Motor neuron (in vitro differentiated cells): ENCODE measurements at regions not wholly inside any gene's neighbourhood (a gene's known extent, or its start where the extent isn't known, plus 50 kb on each side); places are given as distances from the start of the nearest gene placed in this dataset.
A peak's percentile ranks its signal among the peaks of the same experiment; 100 is the strongest.

Experiments
- ATAC-seq, 8 experiments: fragments of 200-7000 bp; cut with Tn5 transposase; replicated peaks in 6 of 8; 2 replicates each; pipeline ENCODE4 v1.8.0; 2021; ENCODE audit warnings: mild to moderate bottlenecking in 8 of 8, moderate library complexity in 8 of 8
- H3K27ac ChIP-seq, 2 donors: fragments of 250-450 bp; sonication (Bioruptor Pico); 2 replicates each; pipeline ENCODE4 v1.9.0; 2021; ENCODE audit warnings: antibody characterized with exemption in 2 of 2, mild to moderate bottlenecking in 2 of 2, moderate library complexity in 1 of 2
- H3K4me1 ChIP-seq, 2 donors: fragments of 250-450 bp; sonication (Bioruptor Pico); replicated peaks in 1 of 2; 2 replicates each; pipeline ENCODE4 v1.6.1; 2021; ENCODE audit warnings: antibody characterized with exemption in 2 of 2, mild to moderate bottlenecking in 2 of 2, moderate library complexity in 1 of 2
- H3K4me3 ChIP-seq, 5 donors: fragments of 250-450 bp; sonication (Bioruptor Pico); 2 replicates each; pipeline ENCODE4 v1.9.0; 2021; ENCODE audit warnings: antibody characterized with exemption in 5 of 5, mild to moderate bottlenecking in 5 of 5, moderate library complexity in 4 of 5
- WGBS, 10 experiments: fragments of 450-650 bp; shearing (Covaris generic); methylation state at CpG; one replicate each; pipeline ENCODE4 v1.0.0; 2022; 5-methylcytosine and 5-hydroxymethylcytosine counted together
- in situ Hi-C, 9 experiments: fragments of 400-800 bp; cut with MboI; loops; one replicate each; pipeline ENCODE4 v1.15.0; 2021; ENCODE audit warnings: low sequenced_read_pairs in 9 of 9, low pct_unique_long_range_greater_than_20kb in 2 of 9; ENCODE audit not compliant: unreplicated experiment in 9 of 9

DNA sequence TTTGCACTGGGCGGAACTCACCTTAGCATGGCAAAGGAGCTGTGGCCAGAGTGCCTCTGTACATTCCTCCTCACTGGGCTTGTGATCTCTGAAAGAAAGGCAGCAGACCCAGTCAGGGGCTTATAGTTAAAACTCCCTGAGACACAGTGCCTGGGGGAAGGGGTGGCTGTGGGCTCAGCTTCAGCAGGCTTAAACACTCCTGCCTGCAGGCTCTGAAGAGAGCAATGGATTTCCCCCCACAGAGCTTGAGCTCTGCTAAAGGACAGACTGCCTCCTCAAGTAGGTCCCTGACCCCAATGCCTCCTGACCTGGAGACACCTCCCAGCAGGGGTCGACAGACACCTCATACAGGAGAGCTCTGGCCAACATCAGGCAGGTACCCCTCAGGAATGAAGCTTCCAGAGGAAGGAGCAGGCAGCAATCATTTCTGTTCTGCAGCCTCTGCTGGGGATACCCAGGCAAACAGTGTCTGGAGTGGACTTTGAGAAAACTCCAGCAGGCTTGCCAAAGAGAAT lies 327.5 kb upstream of the SLC16A7 start:
- 71 to 100% (median 93%) methylated on average over 1 to 2 of the region's 2 CpGs; no CpG with 5 or more reads in 5 of the 10 experiments for WGBS, 10 experiments
- Histone ChIP-seq H3K4me3 (no peak overlapping the region), H3K4me1 (no peaks in the 10 kb centered on the region), H3K27ac (no peak overlapping the region)
- in situ Hi-C loops, result no loop called here
- no peak for ATAC-seq

DNA sequence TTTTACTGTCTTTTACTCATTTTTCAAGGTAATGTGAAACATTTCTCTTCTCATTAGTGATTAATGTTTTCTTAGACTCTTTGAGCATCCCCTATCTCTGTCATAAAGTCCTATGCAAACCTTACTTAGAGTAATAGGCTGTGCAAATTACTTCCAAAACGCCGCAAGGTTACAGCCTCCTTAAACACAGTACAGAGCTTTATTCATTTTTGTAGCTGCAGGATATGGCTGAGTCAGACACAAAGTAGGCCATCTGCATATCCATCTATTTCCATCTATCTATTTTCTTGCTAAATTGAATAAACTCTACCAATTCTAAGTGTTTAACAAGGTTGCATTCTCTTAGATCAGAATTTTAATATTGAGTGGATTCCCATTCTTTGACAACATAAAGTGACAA lies 335.6 kb upstream of the SLC16A7 start:
- in situ Hi-C loops, result no loop called here
- Histone ChIP-seq H3K27ac (no peak overlapping the region), H3K4me1 (no peaks in the 10 kb centered on the region), H3K4me3 (no peak overlapping the region)
- peak in 3 of 8 experiments; percentile 93 to 99 (median 99) for ATAC-seq
- WGBS, 10 experiments, result 0 to 100% (median 37%) methylated on average over 2 of the region's 2 CpGs; no CpG with 5 or more reads in 2 of the 10 experiments

DNA sequence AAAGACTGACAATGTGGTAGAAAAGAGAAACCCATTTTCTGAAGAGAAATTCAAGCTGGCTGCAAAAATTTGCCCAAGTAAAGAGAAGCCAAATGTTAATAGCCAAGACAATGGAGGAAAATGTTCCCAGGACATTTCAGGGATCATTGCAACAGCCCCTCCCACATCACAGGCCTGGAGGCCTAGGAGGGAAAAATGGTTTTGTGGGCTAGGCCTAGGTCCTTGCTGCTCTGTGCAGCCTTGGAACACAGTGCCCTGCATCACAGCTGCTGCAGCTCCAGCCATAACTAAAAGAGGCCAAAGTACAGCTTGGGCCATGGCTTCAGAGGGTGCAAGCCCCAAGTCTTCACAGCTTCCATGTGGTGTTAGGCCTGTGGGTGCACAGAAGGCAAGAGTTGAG lies 332.4 kb upstream of the LRIG3 start:
- in situ Hi-C loops, result no loop called here
- Histone ChIP-seq H3K27ac (no peak overlapping the region), H3K4me1 (no peaks in the 10 kb centered on the region), H3K4me3 (no peak overlapping the region)
- ATAC-seq, result no peak

DNA sequence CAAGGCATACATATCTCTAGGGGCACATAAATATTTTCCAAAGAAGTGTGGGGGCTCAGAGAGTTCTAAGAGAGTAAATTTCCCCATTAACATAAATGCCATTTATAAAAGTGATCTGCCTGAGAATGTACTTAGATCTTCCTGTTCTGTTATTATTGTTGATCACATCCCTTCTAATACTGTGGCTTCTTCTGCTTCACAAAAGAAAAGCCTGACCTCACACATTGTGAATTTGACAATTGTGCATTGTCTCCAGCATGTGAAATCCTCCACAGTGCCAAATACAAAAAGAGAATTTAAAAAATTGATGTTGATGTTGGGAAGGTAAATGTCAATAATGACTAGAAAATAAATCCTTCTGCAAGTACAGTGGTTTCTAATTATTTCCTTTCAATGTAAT lies 330.5 kb upstream of the LRIG3 start:
- Histone ChIP-seq H3K4me1 (no peaks in the 10 kb centered on the region), H3K4me3 (no peak overlapping the region), H3K27ac (no peak overlapping the region)
- in situ Hi-C loops, result no loop called here
- no peak for ATAC-seq

DNA sequence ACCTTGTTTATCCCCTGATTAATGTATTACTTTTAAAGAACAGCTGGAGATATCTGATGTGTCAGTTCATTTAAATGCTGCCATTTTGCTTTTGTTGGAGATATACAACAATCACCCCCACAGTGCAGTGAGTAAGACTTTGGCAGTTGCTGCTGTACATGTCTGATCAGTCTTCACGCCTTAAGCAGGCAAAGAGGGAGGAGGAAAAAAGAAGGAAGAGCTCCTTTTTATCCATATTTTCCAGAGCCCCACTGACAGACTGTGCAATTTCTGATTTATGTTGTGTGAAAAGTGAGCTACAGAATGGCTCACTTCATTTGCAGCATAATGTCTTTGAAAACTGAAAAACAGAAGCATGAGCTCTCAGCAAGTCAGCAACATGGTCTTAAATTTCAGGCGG lies 319.7 kb upstream of the LRIG3 start:
- WGBS, 10 experiments, result 14 to 86% (median 70%) methylated on average over 1 to 2 of the region's 2 CpGs; no CpG with 5 or more reads in 3 of the 10 experiments
- ATAC-seq, result peak in 4 of 8 experiments; percentile 45 to 75 (median 68)
- no peak overlapping the region for H3K27ac ChIP-seq
- in situ Hi-C loops, result no loop called here
- no peak overlapping the region for H3K4me3 ChIP-seq
- H3K4me1 ChIP-seq, result peaks cover 3 to 4% of the 10 kb centered on the region in 2 donors

DNA sequence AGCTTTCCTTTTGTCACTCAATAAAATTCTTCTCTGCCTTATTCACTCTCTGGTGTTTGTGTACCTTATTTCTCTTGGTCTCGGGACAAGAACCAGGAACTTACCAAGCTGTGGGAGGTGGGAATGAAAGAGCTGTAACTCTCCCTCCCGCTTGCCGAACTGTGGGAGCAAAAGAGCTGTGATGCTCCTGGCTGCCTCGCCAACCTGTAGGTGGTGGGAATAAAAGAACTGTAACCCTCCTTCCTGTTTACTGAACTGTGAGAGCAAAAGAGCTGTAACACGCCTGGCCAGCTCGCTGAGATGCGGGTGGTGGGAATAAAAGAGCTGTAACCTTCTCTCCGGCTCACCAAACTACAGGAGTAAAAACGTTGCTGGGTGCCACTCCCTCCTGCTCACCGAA lies 314.1 kb upstream of the LRIG3 start:
- in situ Hi-C loops, result no loop called here
- WGBS, 10 experiments, result 0 to 100% (median 79%) methylated on average over 2 to 9 of the region's 10 CpGs; no CpG with 5 or more reads in 3 of the 10 experiments
- H3K4me1 ChIP-seq, result no peaks in the 10 kb centered on the region
- H3K4me3 ChIP-seq, result no peak overlapping the region
- ATAC-seq, result no peak
- H3K27ac ChIP-seq, result no peak overlapping the region

DNA sequence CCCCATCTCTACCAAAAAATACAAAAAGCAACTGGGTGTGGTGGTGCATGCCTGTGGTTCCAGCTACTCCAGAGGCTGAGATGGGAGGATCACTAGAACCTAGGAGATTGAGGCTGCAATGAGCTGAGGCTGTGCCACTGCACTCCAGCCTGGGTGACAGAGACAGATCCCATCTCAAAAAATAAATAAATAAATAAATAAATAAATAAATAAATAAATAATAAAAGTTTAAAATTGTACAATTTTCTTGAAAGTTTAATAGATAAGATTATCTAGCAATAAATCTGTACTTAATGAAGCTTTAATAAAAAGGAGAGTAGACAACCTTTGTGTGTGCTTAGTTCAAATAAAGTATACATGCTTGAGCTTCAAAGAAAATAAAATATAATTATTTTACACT lies 310.0 kb upstream of the LRIG3 start:
- ATAC-seq, result no peak
- H3K27ac ChIP-seq, result no peak overlapping the region
- H3K4me3 ChIP-seq, result no peak overlapping the region
- in situ Hi-C loops, result no loop called here
- no peaks in the 10 kb centered on the region for H3K4me1 ChIP-seq

DNA sequence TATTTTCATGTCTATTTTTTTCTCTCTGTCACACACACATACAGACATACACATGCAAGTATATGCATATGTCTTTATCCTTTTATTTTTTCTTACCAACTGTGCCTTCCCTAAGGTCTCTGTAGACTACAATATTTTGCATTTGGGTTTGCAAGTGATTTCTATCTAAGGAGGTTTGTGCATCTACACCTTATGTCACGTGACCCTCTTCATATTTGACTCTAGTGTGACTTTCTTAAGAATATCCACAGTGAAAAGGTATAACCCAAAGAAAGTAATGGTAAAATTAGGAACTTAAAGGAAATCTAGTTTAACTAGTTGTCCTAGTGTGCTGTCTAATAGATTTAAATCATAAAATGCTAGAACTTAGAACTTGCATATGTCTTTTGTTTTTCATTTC lies 298.8 kb upstream of the LRIG3 start:
- Histone ChIP-seq H3K27ac (no peak overlapping the region), H3K4me3 (no peak overlapping the region), H3K4me1 (no peaks in the 10 kb centered on the region)
- WGBS, 10 experiments, result 33 to 100% (median 60%) methylated on average over 1 of the region's 1 CpG; no CpG with 5 or more reads in 3 of the 10 experiments
- in situ Hi-C loops, result no loop called here
- no peak for ATAC-seq

DNA sequence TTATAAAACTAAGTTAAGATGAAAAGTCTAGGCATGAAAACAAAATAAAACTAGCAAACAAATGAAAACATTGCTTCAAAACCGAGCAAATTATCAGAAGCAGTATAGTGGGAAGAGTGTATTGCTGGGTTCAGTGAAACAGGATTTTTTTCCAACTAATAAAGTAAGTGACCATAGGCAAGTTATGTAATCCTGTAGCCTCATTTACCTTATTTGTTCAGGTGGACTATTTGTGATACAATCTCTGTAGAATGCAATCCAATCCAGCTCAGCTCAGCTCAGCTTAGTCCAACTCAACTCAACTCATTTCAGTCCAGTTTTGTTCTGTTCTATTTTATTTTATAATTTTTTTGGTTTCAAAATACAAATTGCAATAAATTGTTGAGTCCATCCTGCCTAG lies 276.7 kb upstream of the LRIG3 start:
- H3K4me3 ChIP-seq, result no peak overlapping the region
- 0 to 100% (median 88%) methylated on average over 1 of the region's 1 CpG; no CpG with 5 or more reads in 4 of the 10 experiments for WGBS, 10 experiments
- in situ Hi-C loops, result no loop called here
- no peaks in the 10 kb centered on the region for H3K4me1 ChIP-seq
- H3K27ac ChIP-seq, result no peak overlapping the region
- no peak for ATAC-seq

DNA sequence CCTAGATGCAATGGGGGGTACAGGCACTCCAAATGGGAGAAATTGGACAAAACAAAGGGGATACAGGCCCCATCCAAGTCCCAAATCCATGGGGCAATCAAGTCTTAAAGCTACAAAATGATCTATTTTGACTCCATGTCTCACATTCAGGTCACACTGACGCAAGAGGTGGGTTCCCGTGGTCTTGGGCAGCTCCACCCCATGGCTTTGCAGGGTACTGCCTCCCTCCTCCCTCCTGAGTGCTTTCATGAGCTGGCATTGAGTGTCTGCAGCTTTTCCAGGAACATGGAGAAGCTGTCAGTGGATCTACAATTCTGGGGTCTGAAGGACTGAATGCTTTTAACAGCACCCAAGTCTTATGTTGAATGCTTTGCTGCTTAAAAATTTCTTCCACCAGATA lies 274.5 kb upstream of the LRIG3 start:
- Histone ChIP-seq H3K4me1 (no peaks in the 10 kb centered on the region), H3K4me3 (no peak overlapping the region), H3K27ac (no peak overlapping the region)
- WGBS, 10 experiments, result 82% methylated on average over 2 of the region's 2 CpGs; no CpG with 5 or more reads in 9 of the 10 experiments
- in situ Hi-C loops, result no loop called here
- ATAC-seq, result no peak

DNA sequence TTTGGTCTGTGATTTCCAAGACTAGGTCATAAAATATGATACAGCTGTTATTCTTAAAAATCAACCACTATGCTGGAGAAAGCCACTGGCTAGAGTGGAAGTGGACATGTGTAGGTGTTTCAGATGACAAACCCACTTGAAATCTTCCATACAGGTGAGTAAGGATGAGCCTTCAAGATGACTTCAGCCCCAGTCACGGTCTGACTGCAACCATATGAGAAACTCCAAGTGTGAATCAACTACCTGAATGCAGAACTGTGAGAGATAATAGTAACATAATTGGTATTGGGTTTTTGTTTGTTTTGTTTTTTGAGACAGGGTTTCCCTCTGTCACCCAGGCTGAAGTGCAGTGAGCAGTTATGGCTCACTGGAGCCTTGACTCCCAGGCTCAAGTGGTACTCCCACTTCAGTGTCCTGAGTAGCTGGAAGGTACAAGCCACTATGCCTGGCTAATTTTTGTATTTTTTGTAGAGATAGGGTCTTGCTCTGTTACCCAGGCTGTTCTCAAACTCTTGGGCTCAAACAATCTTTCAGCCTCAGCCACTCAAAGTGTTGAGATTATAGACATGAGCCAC lies 273.3 kb upstream of the LRIG3 start:
- 25 to 100% (median 80%) methylated on average over 1 of the region's 1 CpG; no CpG with 5 or more reads in 7 of the 10 experiments for WGBS, 10 experiments
- Histone ChIP-seq H3K4me3 (no peak overlapping the region), H3K27ac (no peak overlapping the region), H3K4me1 (no peaks in the 10 kb centered on the region)
- no peak for ATAC-seq
- in situ Hi-C loops, result no loop called here

DNA sequence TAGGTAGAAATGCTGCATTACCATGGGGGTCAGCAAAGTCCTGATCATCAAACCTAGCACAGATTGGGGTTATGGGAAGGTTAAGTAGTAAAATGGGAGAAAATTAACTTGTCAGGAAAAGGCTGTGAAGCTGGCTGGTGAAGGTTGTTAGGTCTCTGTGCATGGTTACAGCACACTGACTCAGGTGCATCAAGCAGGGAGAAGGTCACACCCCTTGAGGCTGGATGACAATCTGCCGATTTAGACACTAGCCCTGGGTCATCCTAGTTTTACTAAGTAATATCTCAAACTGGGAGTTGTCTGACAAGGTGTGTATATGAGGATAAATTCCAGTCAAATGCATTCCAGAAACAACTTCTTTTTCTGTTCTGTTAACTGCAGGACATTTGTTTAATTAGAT lies 271.1 kb upstream of the LRIG3 start:
- WGBS, 10 experiments, result 20 to 78% (median 71%) methylated on average over 1 of the region's 1 CpG; no CpG with 5 or more reads in 6 of the 10 experiments
- H3K27ac ChIP-seq, result no peak overlapping the region
- in situ Hi-C loops, result no loop called here

DNA sequence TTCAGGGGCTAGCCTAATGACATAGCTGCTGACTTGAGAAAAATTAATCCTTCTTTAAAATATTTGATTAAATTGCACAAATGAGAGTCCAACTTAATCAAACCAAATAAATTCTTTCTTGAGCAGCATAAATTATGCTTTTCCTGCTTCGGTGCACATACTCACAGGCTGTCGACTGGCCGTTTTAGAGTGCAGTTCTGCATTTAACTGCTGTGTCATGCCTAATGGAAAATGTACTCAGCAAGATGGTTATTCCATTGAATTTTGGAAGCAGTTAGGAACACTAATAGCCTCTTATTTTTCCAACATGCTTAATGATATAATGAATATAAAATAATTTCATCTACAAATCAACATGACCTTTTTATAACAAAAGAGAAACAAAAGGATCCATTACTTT lies 266.1 kb upstream of the LRIG3 start:
- in situ Hi-C loops, result no loop called here
- Histone ChIP-seq H3K27ac (no peak overlapping the region), H3K4me1 (peaks cover 0 to 14% of the 10 kb centered on the region in 2 donors), H3K4me3 (no peak overlapping the region)
- ATAC-seq, result peak in 5 of 8 experiments; percentile 56 to 73 (median 59)
- 33 to 83% (median 60%) methylated on average over 2 to 3 of the region's 3 CpGs; no CpG with 5 or more reads in 2 of the 10 experiments for WGBS, 10 experiments

More for the DNA sequence above, 271.1 kb upstream of the LRIG3 start:
- peaks cover 0 to 11% of the 10 kb centered on the region in 2 donors for H3K4me1 ChIP-seq
- H3K4me3 ChIP-seq, result no peak overlapping the region
- ATAC-seq, result no peak

DNA sequence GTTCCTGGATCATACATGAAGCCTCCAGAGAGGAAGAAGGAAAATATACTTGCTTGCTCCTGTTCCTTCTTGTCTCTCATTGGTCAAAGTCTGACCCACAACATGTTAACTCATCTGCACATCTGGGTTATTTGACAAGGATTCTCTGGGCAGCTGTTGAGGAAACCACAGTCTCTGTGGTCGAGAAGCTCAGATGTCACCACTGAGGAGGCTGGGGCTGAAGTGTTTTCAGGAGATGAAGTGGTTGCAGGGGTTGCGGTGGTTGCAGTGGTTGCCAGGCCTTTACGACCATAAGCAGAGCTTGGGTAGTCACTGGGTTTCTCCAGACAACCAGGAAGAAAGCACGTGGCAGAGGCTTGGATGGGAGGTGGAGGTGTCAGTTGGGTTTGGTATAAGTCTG lies 265.0 kb upstream of the LRIG3 start:
- in situ Hi-C loops, result no loop called here
- 40 to 100% (median 82%) methylated on average over 1 to 4 of the region's 4 CpGs; no CpG with 5 or more reads in 2 of the 10 experiments for WGBS, 10 experiments
- no peak for ATAC-seq
- Histone ChIP-seq H3K27ac (no peak overlapping the region), H3K4me3 (no peak overlapping the region), H3K4me1 (peaks cover 0 to 14% of the 10 kb centered on the region in 2 donors)
